Neural crest cell (in vitro differentiated cells): ENCODE measurements at regions not wholly inside any gene's neighbourhood (a gene's known extent, or its start where the extent isn't known, plus 50 kb on each side); places are given as distances from the start of the nearest gene placed in this dataset.
"Not testable (repeated sequence)": the region's sequence is repeated elsewhere in the genome, so short reads cannot be mapped to it uniquely, and the experiment has no call there.

Experiments used
- DNase-seq: peaks from one replicate; pipeline ENCODE4 v3.0.0; 2021; ENCODE audit warnings: low read depth, mixed read lengths, low spot score
- H3K27ac Mint-ChIP-seq: one replicate; pipeline ENCODE4 v1.8.0; 2021; ENCODE audit warnings: mild to moderate bottlenecking, mixed read lengths; ENCODE audit not compliant: unreplicated experiment
- H3K27me3 Mint-ChIP-seq: 2 replicates; pipeline ENCODE4 v1.8.0; 2021; ENCODE audit warnings: low read depth, mild to moderate bottlenecking, mixed read lengths
- H3K36me3 Mint-ChIP-seq: 2 replicates; pipeline ENCODE4 v1.8.0; 2021; ENCODE audit warnings: low read depth, mild to moderate bottlenecking, mixed read lengths
- H3K4me1 Mint-ChIP-seq: 2 replicates; pipeline ENCODE4 v1.8.0; 2021; ENCODE audit warnings: mixed read lengths
- H3K4me3 Mint-ChIP-seq: one replicate; pipeline ENCODE4 v1.8.0; 2021; ENCODE audit warnings: mild to moderate bottlenecking, mixed read lengths
- H3K9me3 Mint-ChIP-seq: 2 replicates; pipeline ENCODE4 v1.8.0; 2021; ENCODE audit warnings: mixed read lengths
- TF ChIP-seq, protein P1 (sequence below): fragments of 200-600 bp; sonication (generic); conservative IDR thresholded peaks from 2 replicates; pipeline ENCODE4 v1.5.0; 2021; ENCODE audit warnings: antibody characterized with exemption, mild to moderate bottlenecking

- no peaks in the 10 kb centered on the region for H3K4me1 Mint-ChIP-seq
- TF ChIP-seq, protein P1, sequence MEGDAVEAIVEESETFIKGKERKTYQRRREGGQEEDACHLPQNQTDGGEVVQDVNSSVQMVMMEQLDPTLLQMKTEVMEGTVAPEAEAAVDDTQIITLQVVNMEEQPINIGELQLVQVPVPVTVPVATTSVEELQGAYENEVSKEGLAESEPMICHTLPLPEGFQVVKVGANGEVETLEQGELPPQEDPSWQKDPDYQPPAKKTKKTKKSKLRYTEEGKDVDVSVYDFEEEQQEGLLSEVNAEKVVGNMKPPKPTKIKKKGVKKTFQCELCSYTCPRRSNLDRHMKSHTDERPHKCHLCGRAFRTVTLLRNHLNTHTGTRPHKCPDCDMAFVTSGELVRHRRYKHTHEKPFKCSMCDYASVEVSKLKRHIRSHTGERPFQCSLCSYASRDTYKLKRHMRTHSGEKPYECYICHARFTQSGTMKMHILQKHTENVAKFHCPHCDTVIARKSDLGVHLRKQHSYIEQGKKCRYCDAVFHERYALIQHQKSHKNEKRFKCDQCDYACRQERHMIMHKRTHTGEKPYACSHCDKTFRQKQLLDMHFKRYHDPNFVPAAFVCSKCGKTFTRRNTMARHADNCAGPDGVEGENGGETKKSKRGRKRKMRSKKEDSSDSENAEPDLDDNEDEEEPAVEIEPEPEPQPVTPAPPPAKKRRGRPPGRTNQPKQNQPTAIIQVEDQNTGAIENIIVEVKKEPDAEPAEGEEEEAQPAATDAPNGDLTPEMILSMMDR: no peak
- H3K9me3 Mint-ChIP-seq: peaks cover 5% of the 10 kb centered on the region
- H3K27ac Mint-ChIP-seq: no peak overlapping the region
- no peak for DNase-seq
- no peaks in the 10 kb centered on the region for H3K36me3 Mint-ChIP-seq
- H3K27me3 Mint-ChIP-seq: peaks cover 64% of the 10 kb centered on the region
- no peak overlapping the region for H3K4me3 Mint-ChIP-seq
Measured at GRCh38 chr14:23751616-23752015, 115.5 kb downstream of the DHRS2 start.

DNA sequence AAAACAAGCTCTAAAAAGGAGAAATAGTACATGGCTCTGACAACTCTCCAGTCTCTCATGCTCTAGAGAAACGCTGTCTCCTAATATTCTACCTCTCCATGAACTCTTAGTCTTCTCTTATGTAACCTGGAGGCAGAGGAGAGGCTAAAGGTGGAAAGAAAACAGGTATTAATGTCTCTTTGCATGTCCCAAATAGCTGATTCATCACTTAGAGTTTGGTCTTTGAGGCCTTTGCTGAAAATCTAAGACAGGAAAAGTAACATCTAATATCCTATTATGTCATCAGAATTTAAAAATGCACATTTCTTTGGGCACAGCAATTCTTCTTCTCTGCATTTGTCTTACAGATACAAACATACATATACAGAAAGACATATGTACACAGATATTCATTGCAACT lies 127.2 kb downstream of the DHRS2 start:
- Mint-ChIP-seq H3K27ac (no peak overlapping the region), H3K4me1 (no peaks in the 10 kb centered on the region), H3K36me3 (no peaks in the 10 kb centered on the region), H3K9me3 (peaks cover 5% of the 10 kb centered on the region), H3K27me3 (peaks cover 35% of the 10 kb centered on the region), H3K4me3 (no peak overlapping the region)
- TF ChIP-seq, protein P1: no peak
- no peak for DNase-seq

- DNase-seq: no peak
- no peaks in the 10 kb centered on the region for H3K4me1 Mint-ChIP-seq
- no peak overlapping the region for H3K4me3 Mint-ChIP-seq
- no peaks in the 10 kb centered on the region for H3K36me3 Mint-ChIP-seq
- H3K9me3 Mint-ChIP-seq: no peaks in the 10 kb centered on the region
- no peak overlapping the region for H3K27ac Mint-ChIP-seq
- TF ChIP-seq, protein P1: no peak
- H3K27me3 Mint-ChIP-seq: peaks cover 41% of the 10 kb centered on the region
Measured at GRCh38 chr14:23766737-23767401, 130.7 kb downstream of the DHRS2 start.

GRCh38 chr14:23769221-23769728 lies 133.1 kb downstream of the DHRS2 start:
- not testable (repeated sequence) for H3K36me3 Mint-ChIP-seq, H3K4me1 Mint-ChIP-seq, H3K27ac Mint-ChIP-seq, H3K9me3 Mint-ChIP-seq, H3K4me3 Mint-ChIP-seq, DNase-seq
- peaks cover 58% of the 10 kb centered on the region for H3K27me3 Mint-ChIP-seq

DNA sequence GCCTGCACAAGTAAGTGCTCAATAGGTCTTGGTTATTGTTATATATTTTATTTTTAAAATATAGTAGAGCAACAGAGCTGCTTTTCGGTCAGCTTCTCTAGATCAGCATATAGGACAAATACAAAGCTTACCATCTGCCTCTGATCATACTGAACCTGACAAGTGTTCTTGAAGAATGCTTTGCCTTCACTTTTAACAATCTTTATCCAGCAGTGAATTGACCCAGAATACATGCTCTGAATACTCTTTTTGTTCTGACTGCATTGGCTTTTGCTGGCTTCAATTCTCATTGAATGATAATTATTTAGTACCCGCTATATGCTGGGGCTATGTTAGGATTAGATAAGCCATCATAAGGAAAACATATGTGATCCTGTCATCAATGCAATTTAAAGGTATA lies 137.8 kb downstream of the DHRS2 start:
- Mint-ChIP-seq H3K9me3 (peaks cover 2% of the 10 kb centered on the region), H3K4me1 (no peaks in the 10 kb centered on the region), H3K36me3 (no peaks in the 10 kb centered on the region), H3K27me3 (peaks cover 59% of the 10 kb centered on the region), H3K4me3 (no peak overlapping the region), H3K27ac (no peak overlapping the region)
- TF ChIP-seq, protein P1: no peak
- DNase-seq: no peak

DNA sequence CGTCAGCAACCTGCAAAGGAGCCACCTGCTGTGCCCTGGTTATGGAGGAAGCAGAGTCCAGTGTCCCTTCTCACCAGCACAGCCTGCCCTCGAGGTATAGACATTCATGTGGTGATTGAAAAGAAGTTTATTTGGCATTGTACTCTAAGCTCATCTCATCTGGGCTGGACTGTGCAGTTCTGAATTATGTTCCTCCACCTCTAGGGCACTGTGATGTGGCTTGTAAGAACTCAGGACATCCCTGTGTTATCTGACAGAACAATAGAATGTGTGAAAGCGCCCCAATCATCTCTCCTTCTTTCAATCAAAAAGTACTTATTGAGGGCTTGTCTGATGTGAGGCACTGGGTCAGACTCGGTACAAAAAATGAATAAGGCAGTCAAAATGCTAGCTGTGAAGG lies 140.1 kb downstream of the DHRS2 start:
- H3K36me3 Mint-ChIP-seq: no peaks in the 10 kb centered on the region
- H3K4me3 Mint-ChIP-seq: no peak overlapping the region
- no peak for DNase-seq
- H3K4me1 Mint-ChIP-seq: no peaks in the 10 kb centered on the region
- H3K27me3 Mint-ChIP-seq: peaks cover 67% of the 10 kb centered on the region
- no peak overlapping the region for H3K27ac Mint-ChIP-seq
- peaks cover 2% of the 10 kb centered on the region for H3K9me3 Mint-ChIP-seq
- TF ChIP-seq, protein P1: no peak
